VCaP (cell line): ENCODE measurements at regions not wholly inside any gene's neighbourhood (a gene's known extent, or its start where the extent isn't known, plus 50 kb on each side); places are given as distances from the start of the nearest gene placed in this dataset.

Experiments used
- H3K27ac ChIP-seq: fragments of 450-650 bp; 2 replicates; pipeline ENCODE4 v1.5.1; 2017
- CTCF ChIP-seq: fragments of 450-650 bp; conservative IDR thresholded peaks from 2 replicates; pipeline ENCODE4 v1.5.1; 2017; ENCODE audit warnings: mild to moderate bottlenecking, moderate library complexity

- H3K27ac ChIP-seq = no peak overlapping the region
- TF ChIP-seq CTCF = no peak
These were observed 106.4 kb upstream of the GSC start for GRCh38 chr14:94876306-94876705.

- TF ChIP-seq CTCF = no peak
- no peak overlapping the region for H3K27ac ChIP-seq
These were observed 105.3 kb upstream of the GSC start for GRCh38 chr14:94875256-94875655.

GRCh38 chr14:94868772-94869072 is 98.8 kb upstream of the GSC start:
- no peak for TF ChIP-seq CTCF
- H3K27ac ChIP-seq = no peak overlapping the region

- no peak for TF ChIP-seq CTCF
- no peak overlapping the region for H3K27ac ChIP-seq
These were observed 98.2 kb upstream of the GSC start for GRCh38 chr14:94867946-94868771.

- no peak overlapping the region for H3K27ac ChIP-seq
- no peak for TF ChIP-seq CTCF
These were observed 97.3 kb upstream of the GSC start for GRCh38 chr14:94867209-94867608.

GRCh38 chr14:94864387-94865195 is 94.7 kb upstream of the GSC start:
- no peak for TF ChIP-seq CTCF
- H3K27ac ChIP-seq = no peak overlapping the region

- H3K27ac ChIP-seq = no peak overlapping the region
- TF ChIP-seq CTCF = no peak
These were observed 93.5 kb upstream of the GSC start for GRCh38 chr14:94863366-94863765.
